Nucleus accumbens (tissue), 56 donors: ENCODE measurements at regions not wholly inside any gene's neighbourhood (a gene's known extent, or its start where the extent isn't known, plus 50 kb on each side); places are given as distances from the start of the nearest gene placed in this dataset.

ENCODE experiments used
- DNase-seq, 56 donors: peaks; one replicate each; lab custom pipeline; 2025; lab: John Stamatoyannopoulos, UW

GRCh38 chr2:9782197-9782719, 61.0 kb upstream of the TAF1B start:
- peak in 14 of 56 donors; percentile 10 to 64 (median 36) for DNase-seq

- DNase-seq: no peak
Measured at GRCh38 chr2:9789371-9789770, 53.9 kb upstream of the TAF1B start.

GRCh38 chr2:9790702-9791225, 52.5 kb upstream of the TAF1B start:
- DNase-seq: no peak

GRCh38 chr2:9791711-9792110, 51.6 kb upstream of the TAF1B start:
- no peak for DNase-seq

- no peak for DNase-seq
Measured at GRCh38 chr2:9793156-9793917, 49.9 kb upstream of the TAF1B start.
